Panc1 (cell line): ENCODE measurements at regions not wholly inside any gene's neighbourhood (a gene's known extent, or its start where the extent isn't known, plus 50 kb on each side); places are given as distances from the start of the nearest gene placed in this dataset.
A peak's percentile ranks its signal among the peaks of the same experiment; 100 is the strongest.

ENCODE experiments used
- ATAC-seq: fragments of 200-7000 bp; cut with Tn5 transposase; 2 replicates; pipeline ENCODE4 v1.9.1; 2020; ENCODE audit warnings: mild to moderate bottlenecking, moderate library complexity
- BruUV-seq: library from RNA; stranded (reverse); fragments of 400-500 nt; replicated peaks from 2 replicates; lab custom pipeline; 2021; lab: Mats Ljungman, UMichigan
- CTCF ChIA-PET: fragments of 300-600 bp; sonication (Branson Sonifier 250); formaldehyde crosslinking; loops from one replicate; lab custom pipeline; 2022; ENCODE audit warnings: antibody characterized with exemption; lab: Charles Lee
- POLR2A ChIA-PET: fragments of 300-600 bp; sonication (Branson Sonifier 250); formaldehyde crosslinking; loops from one replicate; lab custom pipeline; 2022; ENCODE audit warnings: antibody characterized with exemption; lab: Charles Lee
- DNase-seq: peaks from one replicate; pipeline ENCODE4 v3.0.0-alpha.2; 2010; ENCODE audit warnings: low read depth, low spot score
- H3K27ac ChIP-seq: 2 replicates; pipeline ENCODE4 v1.5.1; 2011; ENCODE audit warnings: mild to moderate bottlenecking, low read length, inconsistent platforms
- H3K27me3 ChIP-seq: fragments of 200-500 bp; sonication (Bioruptor generic); 2 replicates; pipeline ENCODE4 v1.6.0; 2014; ENCODE audit warnings: low read length, inconsistent platforms; ENCODE audit not compliant: control insufficient read depth, insufficient read depth
- H3K36me3 ChIP-seq: fragments of 200-500 bp; sonication (Bioruptor generic); 2 replicates; pipeline ENCODE4 v1.5.1; 2014; ENCODE audit warnings: inconsistent platforms, mild to moderate bottlenecking, low read length, moderate library complexity; ENCODE audit not compliant: control insufficient read depth, insufficient read depth
- H3K4me1 ChIP-seq: 2 replicates; pipeline ENCODE4 v1.5.1; 2011; ENCODE audit warnings: inconsistent platforms, mild to moderate bottlenecking, low read length, moderate library complexity; ENCODE audit not compliant: control insufficient read depth, insufficient read depth
- H3K4me3 ChIP-seq, 2 experiments: 2 replicates each; pipeline ENCODE4 v1.5.1; 2011 to 2012; ENCODE audit warnings: low read depth in 2 of 2, low read length in 2 of 2, mild to moderate bottlenecking in 2 of 2, inconsistent platforms in 1 of 2, moderate library complexity in 1 of 2
- H3K9me3 ChIP-seq: fragments of 200-500 bp; sonication (Bioruptor generic); 2 replicates; pipeline ENCODE4 v1.5.1; 2014; ENCODE audit warnings: low read depth, mild to moderate bottlenecking, inconsistent platforms, low read length, moderate library complexity; ENCODE audit not compliant: control insufficient read depth, insufficient read depth
- CTCF ChIP-seq: fragments of 450-650 bp; IDR thresholded peaks from 2 replicates; pipeline ENCODE4 v1.5.1; 2017; ENCODE audit warnings: mild to moderate bottlenecking
- POLR2AphosphoS5 ChIP-seq: IDR thresholded peaks from 2 replicates; pipeline ENCODE4 v1.6.1; 2012; ENCODE audit warnings: mild to moderate bottlenecking, low read depth, low read length, moderate library complexity
- REST ChIP-seq, 2 experiments: IDR thresholded peaks; 2 replicates each; pipeline ENCODE4 v1.6.1; 2011 to 2012; ENCODE audit warnings: low read depth in 2 of 2, control low read depth in 1 of 2, low read length in 1 of 2, mild to moderate bottlenecking in 1 of 2, moderate library complexity in 1 of 2; ENCODE audit not compliant: insufficient read depth in 1 of 2
- SIN3A ChIP-seq: IDR thresholded peaks from 2 replicates; pipeline ENCODE4 v1.6.1; 2012; ENCODE audit warnings: low read depth, mild to moderate bottlenecking, low read length, moderate library complexity, borderline replicate concordance; ENCODE audit not compliant: insufficient read depth
- TCF7L2 ChIP-seq: IDR thresholded peaks from 2 replicates; pipeline ENCODE4 v1.6.1; 2011; ENCODE audit warnings: mild to moderate bottlenecking, low read depth, low read length, inconsistent platforms
- in situ Hi-C: cut with HindIII; loops from 2 replicates; pipeline ENCODE4 v1.10.0; 2016; ENCODE audit warnings: low sequenced_read_pairs, low pct_unique_long_range_greater_than_20kb
- intact Hi-C: fragments of 100-400 bp; cut with micrococcal nuclease; formaldehyde crosslinking; loops from one replicate; pipeline ENCODE4 v1.10.0; 2022; ENCODE audit not compliant: unreplicated experiment

- TF ChIP-seq REST (IDR thresholded peaks at IDR 0.05; ENCODE audit: insufficient read depth in 1 of 2, low read depth in 2 of 2, low read length in 1 of 2) (no peak), TCF7L2 (no peak), POLR2AphosphoS5 (no peak), CTCF (no peak), SIN3A (no peak)
- in situ Hi-C loops: no loop called here
- CTCF ChIA-PET: no interaction called here
- Histone ChIP-seq H3K27ac (peak overlapping the region; percentile 96), H3K27me3 (no peaks in the 10 kb centered on the region), H3K36me3 (no peaks in the 10 kb centered on the region), H3K9me3 (peaks cover 5% of the 10 kb centered on the region; the same call in 1 of the 2 replicates), H3K4me3 (no peak overlapping the region), H3K4me1 (peaks cover 37% of the 10 kb centered on the region)
- BruUV-seq: no TSS peak
- intact Hi-C loops: no loop called here
- DNase-seq (no peak), ATAC-seq (no peak)
- POLR2A ChIA-PET: interaction anchor here (0.7 kb wide), 1 partner anchor 71 kb away, joined by 6 read pairs; no protein-coding TSS in a partner anchor
Observed at GRCh38 chr3:150302246-150302645, 105.9 kb upstream of the TSC22D2 start.

- H3K27ac ChIP-seq: peak overlapping the region; percentile 96
Observed at GRCh38 chr3:150300852-150301517, 107.1 kb upstream of the TSC22D2 start.

More at GRCh38 chr3:150300852-150301517, 107.1 kb upstream of the TSC22D2 start:
- in situ Hi-C loops: no loop called here
- intact Hi-C loops: no loop called here
- Histone ChIP-seq H3K36me3 (no peaks in the 10 kb centered on the region), H3K4me3 (peak overlapping the region; percentile 0 to 12; a peak in 2 of 4 replicates), H3K9me3 (no peaks in the 10 kb centered on the region), H3K27me3 (no peaks in the 10 kb centered on the region), H3K4me1 (peaks cover 37% of the 10 kb centered on the region)
- no TSS peak for BruUV-seq
- TF ChIP-seq SIN3A (no peak), CTCF (no peak), POLR2AphosphoS5 (peak; percentile 38; the same call in 1 of the 2 replicates), REST (IDR thresholded peaks at IDR 0.05; ENCODE audit: insufficient read depth in 1 of 2, low read depth in 2 of 2, low read length in 1 of 2) (no peak), TCF7L2 (peak; percentile 58)
- ChIA-PET POLR2A (no interaction called here), CTCF (no interaction called here)
- DNase-seq: peak; percentile 80
- ATAC-seq: peak; percentile 87
